ENCODE measurements at regions not wholly inside any gene's neighbourhood (a gene's known extent, or its start where the extent isn't known, plus 50 kb on each side); places are given as distances from the start of the nearest gene placed in this dataset.
"Not testable (repeated sequence)": the region's sequence is repeated elsewhere in the genome, so short reads cannot be mapped to it uniquely, and the experiment has no call there.

DNA sequence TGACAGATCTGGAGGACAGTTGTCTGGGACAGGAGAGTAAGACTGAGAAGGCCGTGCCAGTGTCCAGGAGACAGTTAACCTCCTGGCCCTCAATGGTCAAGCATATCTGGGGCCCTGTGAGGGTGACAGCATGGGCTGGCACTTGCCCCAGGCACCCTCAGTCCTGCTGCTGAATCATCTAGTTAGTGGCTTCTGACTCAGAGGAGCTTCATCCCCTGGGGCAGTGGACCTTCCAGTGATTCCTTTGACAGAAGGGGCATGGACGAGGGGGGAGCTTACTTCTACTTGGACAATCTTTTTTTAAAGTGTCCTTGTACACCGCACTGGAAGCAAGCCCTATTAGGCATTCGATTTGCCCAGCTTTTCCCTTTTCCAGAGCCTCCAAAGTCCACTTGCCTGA, 352.7 kb upstream of the TMPRSS15 start:
- not testable (repeated sequence) for TF ChIP-seq MYC (IDR thresholded peaks at IDR 0.05; ENCODE audit: low read depth, low read length); POLR2A (IDR thresholded peaks at IDR 0.05; ENCODE audit: extremely low read depth, insufficient read length)
